AG10803 (cell line): ENCODE measurements at regions not wholly inside any gene's neighbourhood (a gene's known extent, or its start where the extent isn't known, plus 50 kb on each side); places are given as distances from the start of the nearest gene placed in this dataset.
A peak's percentile ranks its signal among the peaks of the same experiment; 100 is the strongest.

Experiments used
- DNase-seq: peaks from one replicate; pipeline ENCODE4 v3.0.0; 2010; ENCODE audit warnings: low read depth
- H3K4me3 ChIP-seq: 2 replicates; pipeline ENCODE4 v1.5.1; 2011; ENCODE audit warnings: mild to moderate bottlenecking, low read length, control low read depth
- CTCF ChIP-seq: conservative IDR thresholded peaks from 2 replicates; pipeline ENCODE4 v1.5.1; 2011; ENCODE audit warnings: mild to moderate bottlenecking, low read length, control low read depth, inconsistent platforms

DNA sequence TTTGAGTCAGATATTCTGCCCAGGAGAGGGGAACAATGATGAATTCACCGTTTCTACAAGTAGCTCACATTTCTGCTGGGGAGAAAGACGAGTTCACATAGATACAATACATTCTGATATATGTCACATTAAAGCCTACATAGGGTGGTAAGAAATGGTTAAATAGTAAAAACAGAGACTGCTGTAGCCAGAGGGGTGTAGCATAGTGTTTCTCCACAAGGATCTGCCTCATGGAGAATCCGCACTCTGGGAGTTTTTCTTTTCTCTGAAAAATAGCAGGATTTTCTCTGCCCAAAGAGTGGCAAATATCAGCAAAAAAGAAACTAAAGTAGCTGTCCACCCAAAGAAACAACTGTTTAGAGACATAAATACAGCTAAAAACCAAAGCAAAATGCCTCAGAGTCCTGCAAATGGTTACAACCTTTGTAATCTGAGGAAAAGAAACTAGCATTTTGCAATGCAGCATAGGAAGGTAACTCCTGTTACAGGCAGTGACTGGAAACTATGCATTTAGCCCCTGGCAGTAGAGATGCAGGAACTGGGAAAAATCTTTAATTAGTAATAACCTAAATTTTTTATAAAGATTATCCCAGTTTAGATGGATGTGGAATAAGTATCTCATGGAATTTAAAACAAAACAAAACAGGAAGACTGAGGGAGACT, 1126.7 kb upstream of the ADGRL2 start:
- no peak for TF ChIP-seq CTCF
- H3K4me3 ChIP-seq, result no peak overlapping the region
- DNase-seq, result no peak

DNA sequence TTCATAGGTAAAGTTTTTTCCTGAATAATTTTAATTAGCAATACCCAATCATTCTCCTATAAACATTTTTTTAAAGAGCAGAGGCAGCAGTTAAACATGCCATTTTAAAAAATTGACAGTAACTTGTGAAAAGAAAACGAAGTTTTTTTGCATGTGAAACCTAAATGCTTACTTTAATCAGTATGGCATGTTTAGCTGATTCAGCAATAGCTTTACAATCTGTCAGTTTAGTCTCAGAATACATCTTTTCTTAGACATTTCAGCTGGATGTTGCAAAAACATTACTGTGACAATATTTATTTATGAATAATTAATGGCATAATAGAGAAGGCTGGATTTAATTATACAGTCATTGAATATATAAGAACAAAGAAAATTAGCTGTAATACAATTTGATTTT, 1132.4 kb upstream of the ADGRL2 start:
- no peak overlapping the region for H3K4me3 ChIP-seq
- no peak for DNase-seq
- no peak for TF ChIP-seq CTCF

DNA sequence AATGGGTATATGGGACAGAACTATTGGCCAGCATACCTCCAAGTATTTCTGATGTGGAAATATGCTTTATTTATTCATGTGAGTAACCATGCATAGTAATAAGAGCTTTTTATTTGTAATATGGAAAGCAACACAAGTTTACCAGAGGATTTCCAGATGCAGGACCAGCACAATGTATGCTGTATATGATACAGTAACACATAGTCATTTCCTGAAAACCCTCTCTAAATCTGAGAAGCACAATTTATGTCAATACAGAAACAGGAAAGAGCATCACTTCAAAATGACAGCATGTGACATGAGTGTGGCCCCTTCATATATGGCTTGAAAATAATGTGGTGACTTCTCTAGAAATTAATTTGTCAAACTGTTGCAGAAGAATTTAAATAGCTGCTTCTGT, 1134.7 kb upstream of the ADGRL2 start:
- no peak for DNase-seq
- H3K4me3 ChIP-seq, result no peak overlapping the region
- no peak for TF ChIP-seq CTCF

DNA sequence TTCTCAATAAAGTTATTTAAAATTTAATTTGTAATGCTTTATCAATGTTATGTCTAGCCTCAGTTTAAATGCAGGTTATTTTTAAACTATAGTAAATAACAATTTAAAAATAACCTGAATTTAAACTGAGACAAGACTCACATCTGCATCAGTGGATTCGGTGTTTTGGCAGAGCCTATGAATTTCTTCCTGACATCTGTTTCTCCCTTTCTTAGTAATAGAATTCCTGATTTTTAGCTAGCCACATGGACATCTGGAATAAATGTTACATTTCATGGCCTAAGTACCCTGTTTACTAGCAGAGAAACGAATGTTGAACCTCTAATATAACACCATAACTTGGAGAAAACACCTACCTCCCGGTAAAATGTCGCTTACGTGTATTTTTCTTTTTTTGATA, 1141.6 kb upstream of the ADGRL2 start:
- TF ChIP-seq CTCF, result no peak
- DNase-seq, result peak; percentile 0
- H3K4me3 ChIP-seq, result no peak overlapping the region

- no peak for TF ChIP-seq CTCF
- no peak overlapping the region for H3K4me3 ChIP-seq
- no peak for DNase-seq
Measured at GRCh38 chr1:80657707-80658106, 1143.0 kb upstream of the ADGRL2 start.

DNA sequence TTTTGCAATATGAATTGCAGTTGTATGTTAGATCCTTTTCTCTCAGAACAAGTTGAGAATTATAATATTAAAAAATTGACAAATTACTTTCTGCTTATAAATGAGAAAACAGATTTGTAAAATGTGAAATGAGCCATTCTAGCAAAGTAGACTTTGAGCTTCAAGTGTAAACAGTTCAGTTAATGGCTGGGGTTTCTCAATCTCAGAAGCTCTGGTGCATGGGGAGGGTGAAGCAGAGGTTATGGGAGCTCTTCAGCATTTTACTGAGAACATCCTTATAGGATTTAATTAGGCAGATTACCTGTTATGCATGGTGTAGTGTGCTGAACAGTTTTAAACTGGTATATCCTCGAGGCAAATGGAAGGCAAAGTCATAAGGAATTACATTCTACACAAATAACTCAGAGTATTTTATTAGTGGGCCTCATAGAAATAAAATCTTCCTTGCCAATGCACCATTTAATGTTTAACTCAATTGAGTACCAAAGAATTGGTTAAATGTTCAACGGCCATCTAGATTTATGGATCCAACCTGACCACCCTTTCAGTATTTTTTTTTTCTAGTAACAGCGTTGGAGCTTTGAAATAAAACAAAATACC, 1143.6 kb upstream of the ADGRL2 start:
- no peak for DNase-seq
- H3K4me3 ChIP-seq, result no peak overlapping the region

More for the DNA sequence above, 1143.6 kb upstream of the ADGRL2 start:
- no peak for TF ChIP-seq CTCF
